ENCODE measurements at regions not wholly inside any gene's neighbourhood (a gene's known extent, or its start where the extent isn't known, plus 50 kb on each side); places are given as distances from the start of the nearest gene placed in this dataset.

GRCh38 chr4:158319880-158320279 lies 109.6 kb downstream of the TMEM144 start:
- TF ChIP-seq RAD21 (IDR thresholded peaks at IDR 0.05; ENCODE audit: insufficient read depth, low read depth, low read length) (no peak), TCF7 (IDR thresholded peaks at IDR 0.05; ENCODE audit: borderline replicate concordance) (no peak), BCLAF1 (IDR thresholded peaks at IDR 0.05) (no peak), SKIL (IDR thresholded peaks at IDR 0.05; ENCODE audit: low read depth, poor library complexity, severe bottlenecking) (no peak), EP300 (IDR thresholded peaks at IDR 0.05; ENCODE audit: borderline replicate concordance in 1 of 2, control insufficient read depth in 1 of 2, low read depth in 2 of 2, low read length in 2 of 2) (no peak), HDAC2 (IDR thresholded peaks at IDR 0.05) (no peak)

Measured in GM12878 (cell line).